ENCODE measurements at regions not wholly inside any gene's neighbourhood (a gene's known extent, or its start where the extent isn't known, plus 50 kb on each side); places are given as distances from the start of the nearest gene placed in this dataset.

GRCh38 chr6:102717737-102718456 lies 1324.4 kb downstream of the GRIK2 start:
- Histone ChIP-seq H3K4me3 (no peak overlapping the region), H3K27ac (no peak overlapping the region), H3K27me3 (no peaks in the 10 kb centered on the region), H3K4me1 (no peaks in the 10 kb centered on the region), H3K9me3 (no peaks in the 10 kb centered on the region), H3K36me3 (no peaks in the 10 kb centered on the region)
- 50% methylated on average over 5 of the region's 5 CpGs for WGBS
- TF ChIP-seq POLR2AphosphoS5 (IDR thresholded peaks at IDR 0.05) (no peak), CTCF (IDR thresholded peaks at IDR 0.05) (no peak), EP300 (IDR thresholded peaks at IDR 0.05) (no peak)
- DNase-seq (ENCODE audit: low spot score in 2 of 2): no peak

DNA sequence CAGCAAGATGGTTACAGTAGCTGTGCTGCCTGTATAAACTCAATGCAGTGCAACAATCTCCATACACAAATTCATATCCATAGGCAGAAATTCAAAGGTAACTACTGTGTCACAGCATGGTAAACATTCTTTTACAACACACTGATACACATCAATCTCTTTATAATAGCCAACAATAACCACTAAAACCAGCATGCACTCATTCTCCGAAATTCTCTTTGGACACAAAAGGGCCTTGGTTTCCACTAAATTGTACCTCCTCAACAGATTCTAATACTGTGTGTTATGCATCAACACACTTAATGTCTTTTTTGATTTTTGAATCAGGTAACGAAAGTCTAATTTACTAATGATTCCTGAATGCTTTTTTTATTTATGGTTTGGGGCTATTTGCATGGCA lies 1323.7 kb downstream of the GRIK2 start:
- Histone ChIP-seq H3K27me3 (no peaks in the 10 kb centered on the region), H3K4me1 (no peaks in the 10 kb centered on the region), H3K27ac (no peak overlapping the region), H3K4me3 (no peak overlapping the region), H3K9me3 (no peaks in the 10 kb centered on the region), H3K36me3 (no peaks in the 10 kb centered on the region)
- no peak for DNase-seq (ENCODE audit: low spot score in 2 of 2)
- TF ChIP-seq EP300 (IDR thresholded peaks at IDR 0.05) (no peak), CTCF (IDR thresholded peaks at IDR 0.05) (no peak), POLR2A (IDR thresholded peaks at IDR 0.05) (no peak), POLR2AphosphoS5 (IDR thresholded peaks at IDR 0.05) (no peak)
- WGBS: 76% methylated on average over 2 of the region's 2 CpGs

DNA sequence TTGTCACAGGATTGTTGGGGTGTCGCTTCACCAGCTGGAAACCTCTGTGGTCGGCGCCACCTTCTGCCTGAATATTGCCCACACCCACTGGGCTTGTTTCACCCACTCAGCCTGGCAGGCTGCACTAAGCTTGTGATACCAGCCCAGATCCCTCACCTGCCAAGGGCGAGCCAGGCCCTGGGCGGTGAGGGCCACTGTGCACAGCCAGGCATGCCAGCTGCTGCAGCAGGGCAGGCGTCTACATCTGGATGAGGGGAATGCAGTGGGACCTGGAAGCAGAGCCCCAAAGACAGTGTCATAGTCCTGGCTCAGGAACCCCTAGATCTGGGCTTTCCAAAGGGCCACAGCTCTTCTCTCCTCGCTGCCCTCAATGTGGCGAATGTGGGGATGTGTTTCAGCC lies 1307.5 kb downstream of the GRIK2 start:
- H3K4me3 ChIP-seq: no peak overlapping the region
- no peak overlapping the region for H3K27ac ChIP-seq
- H3K4me1 ChIP-seq: no peaks in the 10 kb centered on the region
- no peaks in the 10 kb centered on the region for H3K36me3 ChIP-seq
- DNase-seq (ENCODE audit: low spot score in 2 of 2): no peak
- WGBS: 87% methylated on average over 5 of the region's 8 CpGs
- no peaks in the 10 kb centered on the region for H3K27me3 ChIP-seq
- H3K9me3 ChIP-seq: no peaks in the 10 kb centered on the region
- TF ChIP-seq POLR2A (IDR thresholded peaks at IDR 0.05) (no peak), EP300 (IDR thresholded peaks at IDR 0.05) (no peak), POLR2AphosphoS5 (IDR thresholded peaks at IDR 0.05) (no peak), CTCF (IDR thresholded peaks at IDR 0.05) (no peak)

DNA sequence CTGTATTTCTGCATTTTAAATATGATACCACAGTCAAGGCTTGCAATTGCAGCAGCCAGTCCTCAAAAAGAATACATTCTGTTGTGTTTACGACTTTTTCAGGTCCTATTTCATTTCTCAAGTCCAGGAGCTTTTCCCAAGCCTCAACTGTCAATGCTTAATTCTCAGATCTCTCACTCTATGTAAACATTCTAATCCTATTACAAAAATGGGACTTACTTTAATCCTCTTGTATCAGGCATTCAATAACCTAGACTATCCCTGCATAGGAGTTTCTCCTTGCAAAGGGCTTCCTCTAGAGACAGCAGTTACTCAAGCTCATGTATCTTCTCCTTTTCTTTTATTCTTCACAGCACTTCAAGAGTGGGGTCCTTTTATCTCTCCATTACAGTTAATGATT lies 1293.0 kb downstream of the GRIK2 start:
- Histone ChIP-seq H3K4me3 (no peak overlapping the region), H3K27ac (no peak overlapping the region), H3K36me3 (no peaks in the 10 kb centered on the region), H3K4me1 (no peaks in the 10 kb centered on the region), H3K27me3 (no peaks in the 10 kb centered on the region), H3K9me3 (no peaks in the 10 kb centered on the region)
- 54% methylated on average over 1 of the region's 1 CpG for WGBS
- DNase-seq (ENCODE audit: low spot score in 2 of 2): no peak
- TF ChIP-seq POLR2A (IDR thresholded peaks at IDR 0.05): no peak
- TF ChIP-seq POLR2AphosphoS5 (IDR thresholded peaks at IDR 0.05): no peak
- TF ChIP-seq CTCF (IDR thresholded peaks at IDR 0.05): no peak
- TF ChIP-seq EP300 (IDR thresholded peaks at IDR 0.05): no peak

DNA sequence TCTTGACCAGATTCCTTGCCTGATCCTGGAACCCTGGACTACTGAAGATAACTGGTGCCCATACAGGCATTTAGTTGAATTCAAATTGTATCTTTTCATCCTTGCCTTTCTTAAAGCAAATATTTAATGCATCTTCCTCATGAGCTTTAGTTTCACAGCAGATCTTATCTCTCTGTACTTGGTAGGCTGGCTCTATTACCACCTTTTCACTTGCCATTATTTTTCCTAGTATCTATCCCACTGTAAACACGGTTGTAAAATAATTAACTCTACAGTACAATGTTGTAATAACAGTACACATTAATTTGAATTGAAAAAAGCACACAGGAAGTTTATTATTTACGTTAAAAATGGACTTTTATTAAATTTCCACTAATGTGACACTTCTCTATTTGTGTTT lies 1286.9 kb downstream of the GRIK2 start:
- H3K4me1 ChIP-seq: no peaks in the 10 kb centered on the region
- H3K36me3 ChIP-seq: no peaks in the 10 kb centered on the region
- WGBS: 47% methylated on average over 2 of the region's 2 CpGs
- no peak overlapping the region for H3K4me3 ChIP-seq
- no peaks in the 10 kb centered on the region for H3K9me3 ChIP-seq
- DNase-seq (ENCODE audit: low spot score in 2 of 2): no peak
- TF ChIP-seq EP300 (IDR thresholded peaks at IDR 0.05) (no peak), POLR2AphosphoS5 (IDR thresholded peaks at IDR 0.05) (no peak), CTCF (IDR thresholded peaks at IDR 0.05) (no peak), POLR2A (IDR thresholded peaks at IDR 0.05) (no peak)
- no peak overlapping the region for H3K27ac ChIP-seq
- no peaks in the 10 kb centered on the region for H3K27me3 ChIP-seq
